H1 (cell line): ENCODE measurements at regions not wholly inside any gene's neighbourhood (a gene's known extent, or its start where the extent isn't known, plus 50 kb on each side); places are given as distances from the start of the nearest gene placed in this dataset.

Experiments used
- CTCF ChIA-PET: fragments of 300-600 bp; sonication (Branson Sonifier 250); formaldehyde crosslinking; loops from one replicate; lab custom pipeline; 2021; ENCODE audit not compliant: partially characterized antibody; lab: Charles Lee
- POLR2A ChIA-PET: fragments of 300-600 bp; sonication (Branson Sonifier 250); formaldehyde crosslinking; loops from one replicate; lab custom pipeline; 2021; ENCODE audit warnings: inconsistent platforms; ENCODE audit not compliant: partially characterized antibody; lab: Charles Lee
- DNase-seq, 2 experiments: peaks; one replicate each; pipeline versions ENCODE4 v3.0.0 to v3.0.0-alpha.2; 2010 to 2022; ENCODE audit warnings: low spot score in 2 of 2, low read depth in 1 of 2, mixed read lengths in 1 of 2
- FAIRE-seq: peaks from 2 replicates; lab custom pipeline; 2011; peaks lifted over from hg19 to GRCh38; lab: Jason Lieb, UNC
- H2AFZ ChIP-seq: 2 replicates; pipeline ENCODE4 v1.8.1; 2012; ENCODE audit warnings: low read length, inconsistent platforms
- H2AK5ac ChIP-seq: 2 replicates; pipeline ENCODE4 v1.6.1; 2013; ENCODE audit warnings: low read depth, low read length
- H2BK120ac ChIP-seq: replicated peaks from 2 replicates; pipeline ENCODE3; 2013; ENCODE audit warnings: low read depth, low read length, inconsistent platforms
- H2BK12ac ChIP-seq: 2 replicates; pipeline ENCODE4 v1.6.1; 2013; ENCODE audit warnings: low read depth, low read length
- H2BK15ac ChIP-seq: 2 replicates; pipeline ENCODE4 v1.6.1; 2013; ENCODE audit warnings: low read length
- H2BK20ac ChIP-seq: 2 replicates; pipeline ENCODE4 v1.6.1; 2013; ENCODE audit warnings: low read length
- H2BK5ac ChIP-seq: 2 replicates; pipeline ENCODE4 v1.6.1; 2013; ENCODE audit warnings: low read depth, low read length
- H3K14ac ChIP-seq: 2 replicates; pipeline ENCODE4 v1.6.1; 2013; ENCODE audit warnings: inconsistent platforms; ENCODE audit not compliant: insufficient read length
- H3K18ac ChIP-seq: 2 replicates; pipeline ENCODE4 v1.6.1; 2013; ENCODE audit warnings: low read length; ENCODE audit errors: extremely low read depth
- H3K23ac ChIP-seq: 2 replicates; pipeline ENCODE4 v1.6.1; 2013; ENCODE audit warnings: inconsistent platforms; ENCODE audit not compliant: insufficient read length
- H3K23me2 ChIP-seq: 2 replicates; pipeline ENCODE4 v1.6.1; 2013; ENCODE audit warnings: low read depth, low read length
- H3K27ac ChIP-seq: 2 replicates; pipeline ENCODE4 v1.6.1; 2011; ENCODE audit warnings: low read depth, low read length, inconsistent platforms
- H3K27me3 ChIP-seq, 4 experiments: replicated peaks in 1 of 4; 1 replicate in 1 of 4; 2 replicates in 3 of 4; pipeline versions ENCODE4 v1.6.1 to v1.8.1; 2011 to 2013; ENCODE audit warnings: low read length in 3 of 4, mild to moderate bottlenecking in 3 of 4, inconsistent platforms in 2 of 4, mixed read lengths in 2 of 4, moderate library complexity in 1 of 4; ENCODE audit not compliant: control insufficient read depth in 3 of 4, insufficient read depth in 3 of 4; ENCODE audit errors: extremely low read depth in 1 of 4
- H3K36me3 ChIP-seq, 4 experiments: 2 replicates each; pipeline versions ENCODE4 v1.6.1 to v1.8.1; 2011 to 2013; ENCODE audit warnings: mild to moderate bottlenecking in 4 of 4, low read length in 3 of 4, moderate library complexity in 2 of 4, control low read depth in 1 of 4, inconsistent platforms in 1 of 4; ENCODE audit not compliant: insufficient read depth in 4 of 4, control insufficient read depth in 2 of 4
- H3K4ac ChIP-seq: replicated peaks from 2 replicates; pipeline ENCODE3; 2013; ENCODE audit warnings: low read length, low read depth, mixed read lengths, inconsistent platforms; ENCODE audit not compliant: insufficient read length
- H3K4me1 ChIP-seq, 4 experiments: replicated peaks in 1 of 4; 1 replicate in 1 of 4; 2 replicates in 3 of 4; pipeline versions ENCODE4 v1.6.1 to v1.8.1; 2011 to 2013; ENCODE audit warnings: low read length in 3 of 4, inconsistent platforms in 2 of 4, mixed read lengths in 1 of 4; ENCODE audit not compliant: insufficient read depth in 4 of 4, control insufficient read depth in 3 of 4
- H3K4me2 ChIP-seq, 2 experiments: 2 replicates each; pipeline versions ENCODE4 v1.6.1 to v1.8.1; 2011 to 2013; ENCODE audit warnings: low read depth in 2 of 2, low read length in 2 of 2, control low read depth in 1 of 2, inconsistent platforms in 1 of 2, mild to moderate bottlenecking in 1 of 2; ENCODE audit not compliant: insufficient read depth in 1 of 2
- H3K4me3 ChIP-seq, 4 experiments: fragments of 200-600, 300-600 bp in 1 of 4; sonication (generic), shearing (Covaris generic), sonication (Bioruptor Twin) in 1 of 4; 2 replicates each; pipeline versions ENCODE4 v1.5.1 to v1.8.1; 2011 to 2016; ENCODE audit warnings: low read length in 4 of 4, low read depth in 3 of 4, control low read depth in 2 of 4, inconsistent platforms in 2 of 4, mild to moderate bottlenecking in 2 of 4, mixed read lengths in 1 of 4, moderate library complexity in 1 of 4; ENCODE audit not compliant: insufficient read depth in 2 of 4; ENCODE audit errors: extremely low read depth in 1 of 4
- H3K56ac ChIP-seq: replicated peaks from 2 replicates; pipeline ENCODE3; 2013; ENCODE audit warnings: low read depth, mild to moderate bottlenecking, mixed read lengths, low read length, inconsistent platforms; ENCODE audit not compliant: insufficient read length
- H3K79me1 ChIP-seq: 2 replicates; pipeline ENCODE4 v1.6.1; 2013; ENCODE audit warnings: low read depth, low read length, control low read depth
- H3K79me2 ChIP-seq, 2 experiments: 2 replicates each; pipeline versions ENCODE4 v1.6.1 to v1.8.1; 2012 to 2013; ENCODE audit warnings: low read length in 2 of 2, mild to moderate bottlenecking in 2 of 2, inconsistent platforms in 1 of 2; ENCODE audit not compliant: insufficient read depth in 2 of 2, control insufficient read depth in 1 of 2
- H3K9ac ChIP-seq, 4 experiments: replicated peaks in 1 of 4; 1 replicate in 1 of 4; 2 replicates in 3 of 4; pipeline versions ENCODE4 v1.6.1 to v1.8.1; 2011 to 2013; ENCODE audit warnings: low read depth in 3 of 4, low read length in 3 of 4, control low read depth in 2 of 4, mild to moderate bottlenecking in 2 of 4, moderate library complexity in 2 of 4, inconsistent platforms in 1 of 4; ENCODE audit errors: extremely low read depth in 1 of 4
- H3K9me3 ChIP-seq, 2 experiments: 2 replicates each; pipeline versions ENCODE4 v1.6.1 to v1.8.1; 2012 to 2013; ENCODE audit warnings: mild to moderate bottlenecking in 2 of 2, moderate library complexity in 2 of 2, control low read depth in 1 of 2, inconsistent platforms in 1 of 2, low read depth in 1 of 2, low read length in 1 of 2, mixed read lengths in 1 of 2; ENCODE audit not compliant: insufficient read depth in 2 of 2
- H4K20me1 ChIP-seq, 2 experiments: replicated peaks in 1 of 2; 2 replicates each; pipeline versions ENCODE3 to v1.8.1; 2011 to 2013; ENCODE audit warnings: inconsistent platforms in 2 of 2, low read length in 2 of 2, mild to moderate bottlenecking in 1 of 2; ENCODE audit not compliant: insufficient read depth in 2 of 2, control insufficient read depth in 1 of 2
- H4K5ac ChIP-seq: 2 replicates; pipeline ENCODE4 v1.6.1; 2013; ENCODE audit warnings: low read length, low read depth, mixed read lengths, inconsistent platforms; ENCODE audit not compliant: insufficient read length
- H4K8ac ChIP-seq: 2 replicates; pipeline ENCODE4 v1.8.0; 2013; ENCODE audit warnings: mild to moderate bottlenecking, moderate library complexity, low read length, inconsistent platforms; ENCODE audit not compliant: insufficient read depth; ENCODE audit errors: extremely low read depth
- H4K91ac ChIP-seq: replicated peaks from 2 replicates; pipeline ENCODE3; 2013; ENCODE audit warnings: low read length, mixed read lengths, inconsistent platforms; ENCODE audit not compliant: insufficient read length
- CTBP2 ChIP-seq: IDR thresholded peaks from 2 replicates; pipeline ENCODE4 v1.7.0; 2011; ENCODE audit warnings: borderline replicate concordance, mild to moderate bottlenecking, moderate library complexity, mixed read lengths, low read length; ENCODE audit not compliant: insufficient read depth, insufficient read length
- FOSL1 ChIP-seq: IDR thresholded peaks from 2 replicates; pipeline ENCODE4 v1.6.1; 2011; ENCODE audit warnings: mild to moderate bottlenecking, low read depth, low read length, moderate library complexity; ENCODE audit not compliant: insufficient read depth
- GABPA ChIP-seq: IDR thresholded peaks from 2 replicates; pipeline ENCODE4 v1.6.1; 2011; ENCODE audit warnings: mild to moderate bottlenecking, low read length, moderate library complexity, borderline replicate concordance; ENCODE audit not compliant: insufficient read depth
- JUN ChIP-seq: IDR thresholded peaks from 2 replicates; pipeline ENCODE4 v1.6.1; 2011; ENCODE audit warnings: low read depth, mild to moderate bottlenecking, improper control_type of control experiment, low read length
- KDM5A ChIP-seq: fragments of 200-600 bp; IDR thresholded peaks from 2 replicates; pipeline ENCODE4 v1.7.1; 2012; ENCODE audit warnings: mild to moderate bottlenecking, low read length, inconsistent platforms, mixed read lengths
- MAX ChIP-seq: IDR thresholded peaks from 2 replicates; pipeline ENCODE4 v1.6.1; 2012; ENCODE audit warnings: inconsistent platforms
- POLR2A ChIP-seq, 2 experiments: IDR thresholded peaks; 1 replicate in 1 of 2; 2 replicates in 1 of 2; pipeline ENCODE4 v1.6.1; 2011; ENCODE audit warnings: low read depth in 2 of 2, low read length in 2 of 2, mild to moderate bottlenecking in 2 of 2; ENCODE audit errors: control extremely low read depth in 1 of 2
- RAD21 ChIP-seq, 2 experiments: IDR thresholded peaks in 1 of 2; conservative IDR thresholded peaks in 1 of 2; 2 replicates each; pipeline ENCODE4 v1.6.1; 2011; ENCODE audit warnings: low read depth in 2 of 2, low read length in 2 of 2, improper control_type of control experiment in 1 of 2, inconsistent platforms in 1 of 2, mild to moderate bottlenecking in 1 of 2, moderate library complexity in 1 of 2
- SIN3A ChIP-seq, 2 experiments: IDR thresholded peaks in 1 of 2; conservative IDR thresholded peaks in 1 of 2; 2 replicates each; pipeline ENCODE4 v1.6.1; 2011 to 2012; ENCODE audit warnings: low read length in 2 of 2, improper control_type of control experiment in 1 of 2, low read depth in 1 of 2, mild to moderate bottlenecking in 1 of 2
- SP4 ChIP-seq: IDR thresholded peaks from 2 replicates; pipeline ENCODE4 v1.6.1; 2012; ENCODE audit warnings: low read length, inconsistent platforms
- SRF ChIP-seq: IDR thresholded peaks from 2 replicates; pipeline ENCODE4 v1.6.1; 2011; ENCODE audit warnings: mild to moderate bottlenecking, low read depth, low read length, moderate library complexity
- TCF12 ChIP-seq: IDR thresholded peaks from 2 replicates; pipeline ENCODE4 v1.6.1; 2011; ENCODE audit warnings: low read depth, mild to moderate bottlenecking, low read length
- ZNF274 ChIP-seq: IDR thresholded peaks from 2 replicates; pipeline ENCODE4 v1.7.0; 2012; ENCODE audit warnings: low read length, borderline replicate concordance; ENCODE audit errors: extremely low read depth
- TF ChIP-seq, protein P1 (sequence below): IDR thresholded peaks from 2 replicates; pipeline ENCODE4 v1.6.1; 2011; ENCODE audit warnings: low read depth, mild to moderate bottlenecking, low read length; ENCODE audit not compliant: insufficient read depth

DNA sequence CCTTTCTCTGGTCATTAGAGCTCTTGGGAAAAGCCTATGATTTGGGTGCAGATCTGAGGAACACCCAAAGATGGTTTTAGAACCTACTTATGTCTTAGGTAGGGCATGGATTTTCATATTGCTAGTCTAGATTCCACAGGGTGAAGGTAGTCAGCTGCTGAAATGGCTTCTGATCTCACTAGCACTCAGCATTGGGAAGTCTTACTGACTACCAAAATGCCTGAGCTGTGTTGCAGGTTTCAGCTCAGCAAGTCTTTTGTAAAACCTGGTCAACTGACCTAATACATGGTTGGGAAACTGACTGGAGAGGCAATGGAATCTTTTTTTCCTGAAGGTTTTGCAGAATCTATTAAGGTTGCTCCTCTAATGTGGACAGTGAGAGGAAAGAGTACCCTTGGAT, 136.4 kb downstream of the CCNG2 start:
- Histone ChIP-seq H4K20me1 (no peaks in the 10 kb centered on the region), H3K36me3 (no peaks in the 10 kb centered on the region), H3K4ac (no peak overlapping the region), H3K23me2 (no peaks in the 10 kb centered on the region), H3K9me3 (no peaks in the 10 kb centered on the region), H3K18ac (no peak overlapping the region), H2AFZ (no peak overlapping the region), H3K9ac (no peak overlapping the region), H3K27me3 (no peaks in the 10 kb centered on the region), H2BK120ac (no peak overlapping the region), H3K14ac (no peak overlapping the region), H3K4me1 (no peaks in the 10 kb centered on the region), H3K79me2 (no peaks in the 10 kb centered on the region), H2BK15ac (no peak overlapping the region), H2AK5ac (no peak overlapping the region), H2BK5ac (no peak overlapping the region), H3K27ac (no peak overlapping the region), H2BK20ac (no peak overlapping the region), H4K5ac (no peak overlapping the region), H2BK12ac (no peak overlapping the region), H3K4me2 (no peak overlapping the region), H3K79me1 (no peaks in the 10 kb centered on the region), H3K56ac (no peak overlapping the region), H3K23ac (no peak overlapping the region), H4K91ac (no peak overlapping the region), H3K4me3 (no peak overlapping the region), H4K8ac (no peak overlapping the region)
- DNase-seq (no peak), FAIRE-seq (no peak)
- TF ChIP-seq, protein P1, sequence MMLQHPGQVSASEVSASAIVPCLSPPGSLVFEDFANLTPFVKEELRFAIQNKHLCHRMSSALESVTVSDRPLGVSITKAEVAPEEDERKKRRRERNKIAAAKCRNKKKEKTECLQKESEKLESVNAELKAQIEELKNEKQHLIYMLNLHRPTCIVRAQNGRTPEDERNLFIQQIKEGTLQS = no peak
- TF ChIP-seq CTBP2 (no peak), JUN (no peak), SP4 (no peak), KDM5A (no peak), ZNF274 (no peak), GABPA (no peak), FOSL1 (no peak), TCF12 (no peak), MAX (no peak), POLR2A (IDR thresholded peaks at IDR 0.05; ENCODE audit: control extremely low read depth in 1 of 2, low read depth in 2 of 2, low read length in 2 of 2) (no peak), SRF (no peak), SIN3A (conservative IDR thresholded peaks at IDR 0.05 in 1 of 2, IDR thresholded peaks at IDR 0.05 in 1 of 2; ENCODE audit: low read depth in 1 of 2, low read length in 2 of 2) (no peak), RAD21 (IDR thresholded peaks at IDR 0.05 in 1 of 2, conservative IDR thresholded peaks at IDR 0.05 in 1 of 2; ENCODE audit: low read depth in 2 of 2, low read length in 2 of 2) (no peak)
- CTCF ChIA-PET = interaction anchor here (1.0 to 2.7 kb wide), 7 partner anchors 10 to 92 kb away, joined by 3 to 17 read pairs (median 4); no protein-coding TSS in a partner anchor
- POLR2A ChIA-PET = no interaction called here
